ENCODE measurements at regions not wholly inside any gene's neighbourhood (a gene's known extent, or its start where the extent isn't known, plus 50 kb on each side); places are given as distances from the start of the nearest gene placed in this dataset.

DNA sequence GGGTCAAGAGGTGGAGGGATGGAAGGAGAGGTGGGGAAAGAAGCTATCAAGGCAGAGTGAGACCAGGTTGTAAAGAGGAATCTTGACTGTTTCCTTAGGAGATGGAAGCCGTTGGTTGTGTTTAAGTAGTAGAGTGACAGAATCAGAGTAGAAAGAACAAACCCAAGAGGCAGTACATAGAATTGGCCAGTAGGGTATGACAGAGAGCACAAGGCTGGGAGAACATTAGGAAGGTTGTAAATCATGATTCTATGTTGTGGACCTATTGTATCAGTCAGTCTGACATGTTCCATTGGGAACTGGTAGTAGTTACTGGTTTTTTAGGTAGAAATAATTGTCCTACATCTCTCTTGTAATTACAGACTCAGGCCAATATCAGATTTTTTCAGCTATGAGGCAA is 486.9 kb upstream of the USP24 start:
- H3K27ac ChIP-seq (ENCODE audit: low read length), result no peak overlapping the region
- H3K36me3 ChIP-seq (ENCODE audit: control insufficient read depth, insufficient read depth, low read length), result no peaks in the 10 kb centered on the region
- H3K4me3 ChIP-seq (ENCODE audit: low read length), result no peak overlapping the region
- no peaks in the 10 kb centered on the region for H3K9me3 ChIP-seq (replicated peaks; ENCODE audit: control insufficient read depth, low read depth, low read length)
- no peaks in the 10 kb centered on the region for H3K27me3 ChIP-seq (ENCODE audit: control insufficient read depth, insufficient read depth, low read length)
- no peak for DNase-seq
- WGBS (ENCODE audit: insufficient coverage), result 80% methylated on average over 1 of the region's 1 CpG
- peaks cover 6% of the 10 kb centered on the region for H3K4me1 ChIP-seq (ENCODE audit: control insufficient read depth, insufficient read depth, low read length)

DNA sequence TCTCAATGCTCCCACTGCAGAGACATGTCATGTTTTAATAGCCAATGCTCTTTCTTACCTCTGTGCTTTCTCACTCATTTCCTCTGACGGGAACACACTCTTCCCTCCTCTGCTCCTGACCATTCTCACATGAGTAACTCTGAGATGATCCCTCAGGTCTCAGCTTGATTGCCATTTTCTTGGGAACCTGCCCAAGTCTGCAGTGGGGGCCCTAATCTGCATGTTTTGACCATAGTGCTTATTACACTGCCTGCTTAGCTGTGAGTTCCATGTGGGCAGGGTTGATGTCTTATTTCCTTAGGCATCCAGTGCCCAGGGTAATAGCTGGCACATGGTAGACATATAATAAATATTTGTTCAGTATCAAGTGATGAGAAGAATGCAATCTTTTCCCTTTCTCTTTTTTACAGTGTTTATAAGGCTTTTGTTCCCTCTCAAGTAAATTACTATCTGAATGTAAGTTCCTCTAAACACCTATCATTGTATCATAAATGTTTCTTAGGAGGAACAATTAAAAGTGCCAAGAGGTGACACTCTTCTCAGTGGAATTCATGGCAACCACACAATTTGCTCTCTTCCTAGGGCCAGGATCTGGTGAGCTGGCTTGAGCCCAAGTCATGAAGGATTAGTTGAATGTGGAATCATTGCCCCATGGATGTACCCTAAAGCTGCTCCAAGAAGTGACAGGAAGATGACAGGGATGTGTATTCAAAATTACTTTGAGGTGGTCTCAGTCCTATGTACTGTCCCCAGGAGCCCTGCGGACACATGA is 485.4 kb upstream of the USP24 start:
- no peaks in the 10 kb centered on the region for H3K9me3 ChIP-seq (replicated peaks; ENCODE audit: control insufficient read depth, low read depth, low read length)
- no peak overlapping the region for H3K4me3 ChIP-seq (ENCODE audit: low read length)
- H3K27me3 ChIP-seq (ENCODE audit: control insufficient read depth, insufficient read depth, low read length), result no peaks in the 10 kb centered on the region
- WGBS (ENCODE audit: insufficient coverage), result 63% methylated on average over 2 of the region's 2 CpGs
- H3K36me3 ChIP-seq (ENCODE audit: control insufficient read depth, insufficient read depth, low read length), result no peaks in the 10 kb centered on the region
- H3K4me1 ChIP-seq (ENCODE audit: control insufficient read depth, insufficient read depth, low read length), result peaks cover 13% of the 10 kb centered on the region
- no peak overlapping the region for H3K27ac ChIP-seq (ENCODE audit: low read length)
- no peak for DNase-seq

DNA sequence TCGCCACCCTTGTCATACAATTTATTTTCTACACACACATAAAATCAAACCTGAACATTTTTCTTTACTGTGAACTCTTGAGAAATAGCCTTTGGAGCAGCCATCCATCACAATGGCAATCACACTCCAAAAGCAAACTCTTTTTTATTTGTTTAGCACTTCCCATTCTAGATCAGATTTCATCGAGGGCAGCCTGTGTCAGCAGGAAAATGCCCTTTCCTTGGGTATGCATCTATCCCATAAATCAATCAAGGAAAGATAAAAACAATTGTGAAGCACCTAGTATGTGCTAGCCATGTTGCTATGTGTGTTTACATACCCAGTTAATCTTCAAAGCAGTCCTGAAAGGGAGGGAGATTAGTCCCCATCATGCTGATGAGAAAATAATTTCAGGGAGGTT is 484.1 kb upstream of the USP24 start:
- no peaks in the 10 kb centered on the region for H3K27me3 ChIP-seq (ENCODE audit: control insufficient read depth, insufficient read depth, low read length)
- DNase-seq, result no peak
- H3K36me3 ChIP-seq (ENCODE audit: control insufficient read depth, insufficient read depth, low read length), result no peaks in the 10 kb centered on the region
- H3K4me1 ChIP-seq (ENCODE audit: control insufficient read depth, insufficient read depth, low read length), result peaks cover 22% of the 10 kb centered on the region
- WGBS (ENCODE audit: insufficient coverage), result 100% methylated on average over 1 of the region's 2 CpGs
- H3K9me3 ChIP-seq (replicated peaks; ENCODE audit: control insufficient read depth, low read depth, low read length), result no peaks in the 10 kb centered on the region
- no peak overlapping the region for H3K27ac ChIP-seq (ENCODE audit: low read length)
- H3K4me3 ChIP-seq (ENCODE audit: low read length), result no peak overlapping the region

- no peak for DNase-seq
- Histone ChIP-seq H3K9me3 (replicated peaks; ENCODE audit: control insufficient read depth, low read depth, low read length) (no peaks in the 10 kb centered on the region), H3K4me3 (ENCODE audit: low read length) (no peak overlapping the region), H3K4me1 (ENCODE audit: control insufficient read depth, insufficient read depth, low read length) (peaks cover 26% of the 10 kb centered on the region), H3K27me3 (ENCODE audit: control insufficient read depth, insufficient read depth, low read length) (no peaks in the 10 kb centered on the region), H3K27ac (ENCODE audit: low read length) (no peak overlapping the region), H3K36me3 (ENCODE audit: control insufficient read depth, insufficient read depth, low read length) (no peaks in the 10 kb centered on the region)
- 100% methylated on average over 1 of the region's 4 CpGs for WGBS (ENCODE audit: insufficient coverage)
Measured at GRCh38 chr1:55697997-55698535, 482.9 kb upstream of the USP24 start.

- Histone ChIP-seq H3K27me3 (ENCODE audit: control insufficient read depth, insufficient read depth, low read length) (no peaks in the 10 kb centered on the region), H3K27ac (ENCODE audit: low read length) (peak overlapping the region; percentile 10), H3K9me3 (replicated peaks; ENCODE audit: control insufficient read depth, low read depth, low read length) (no peaks in the 10 kb centered on the region), H3K36me3 (ENCODE audit: control insufficient read depth, insufficient read depth, low read length) (no peaks in the 10 kb centered on the region), H3K4me3 (ENCODE audit: low read length) (no peak overlapping the region), H3K4me1 (ENCODE audit: control insufficient read depth, insufficient read depth, low read length) (peaks cover 26% of the 10 kb centered on the region)
- 100% methylated on average over 1 of the region's 2 CpGs for WGBS (ENCODE audit: insufficient coverage)
- DNase-seq, result no peak
Measured at GRCh38 chr1:55696891-55697290, 481.7 kb upstream of the USP24 start.

DNA sequence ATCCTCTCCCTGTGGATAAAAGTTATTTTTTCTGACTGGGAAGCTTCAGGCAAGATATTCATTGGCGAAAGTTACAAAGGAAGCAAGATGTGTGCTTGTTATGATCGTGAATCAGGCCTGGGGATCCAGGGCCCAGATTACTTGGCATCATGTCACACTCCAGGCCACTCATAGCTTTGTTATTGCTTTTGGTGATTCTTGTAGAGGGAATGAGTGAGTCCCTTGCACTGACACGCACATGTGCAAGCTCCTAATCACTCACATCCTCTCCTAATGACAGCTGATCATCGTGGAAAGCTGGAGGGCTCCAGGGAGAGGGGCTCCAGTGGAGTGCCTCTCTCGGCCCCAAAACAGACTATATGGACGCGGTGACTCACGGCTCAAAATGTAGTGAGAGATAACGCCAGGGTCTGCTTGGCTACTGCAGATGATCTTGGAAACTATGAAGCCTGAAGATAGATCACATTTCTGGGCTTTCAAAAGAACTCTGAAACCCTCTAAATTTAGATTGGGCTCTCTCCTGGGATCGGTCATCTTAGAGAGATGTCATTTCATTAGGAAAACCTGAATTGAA is 481.1 kb upstream of the USP24 start:
- DNase-seq, result peak; percentile 64
- H3K9me3 ChIP-seq (replicated peaks; ENCODE audit: control insufficient read depth, low read depth, low read length), result no peaks in the 10 kb centered on the region
- H3K4me1 ChIP-seq (ENCODE audit: control insufficient read depth, insufficient read depth, low read length), result peaks cover 26% of the 10 kb centered on the region
- H3K27ac ChIP-seq (ENCODE audit: low read length), result peak overlapping the region; percentile 37
- H3K36me3 ChIP-seq (ENCODE audit: control insufficient read depth, insufficient read depth, low read length), result no peaks in the 10 kb centered on the region
- no peaks in the 10 kb centered on the region for H3K27me3 ChIP-seq (ENCODE audit: control insufficient read depth, insufficient read depth, low read length)
- WGBS (ENCODE audit: insufficient coverage), result 29% methylated on average over 9 of the region's 10 CpGs
- no peak overlapping the region for H3K4me3 ChIP-seq (ENCODE audit: low read length)

DNA sequence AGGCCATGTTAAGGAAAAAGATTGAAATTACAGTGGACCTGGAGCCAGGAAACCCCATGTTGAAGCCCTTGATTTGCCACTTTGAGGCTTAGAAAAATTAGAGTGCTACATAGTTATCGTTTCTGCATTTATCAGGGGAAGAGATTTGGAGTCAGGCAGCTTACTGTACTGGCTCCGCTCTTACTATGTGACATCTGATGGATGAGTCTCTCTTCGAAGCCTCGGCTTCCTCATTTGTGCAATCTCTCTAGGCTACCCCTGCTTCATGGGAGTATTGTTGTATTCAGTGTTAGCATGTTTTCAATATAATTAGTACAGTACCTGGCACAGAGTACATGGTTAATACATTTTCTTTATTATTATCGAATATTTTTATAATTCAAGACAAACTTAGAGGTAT is 480.4 kb upstream of the USP24 start:
- Histone ChIP-seq H3K36me3 (ENCODE audit: control insufficient read depth, insufficient read depth, low read length) (no peaks in the 10 kb centered on the region), H3K27ac (ENCODE audit: low read length) (no peak overlapping the region), H3K9me3 (replicated peaks; ENCODE audit: control insufficient read depth, low read depth, low read length) (no peaks in the 10 kb centered on the region), H3K4me1 (ENCODE audit: control insufficient read depth, insufficient read depth, low read length) (peaks cover 26% of the 10 kb centered on the region), H3K27me3 (ENCODE audit: control insufficient read depth, insufficient read depth, low read length) (no peaks in the 10 kb centered on the region), H3K4me3 (ENCODE audit: low read length) (no peak overlapping the region)
- no peak for DNase-seq
- WGBS (ENCODE audit: insufficient coverage), result 40% methylated on average over 1 of the region's 5 CpGs

DNA sequence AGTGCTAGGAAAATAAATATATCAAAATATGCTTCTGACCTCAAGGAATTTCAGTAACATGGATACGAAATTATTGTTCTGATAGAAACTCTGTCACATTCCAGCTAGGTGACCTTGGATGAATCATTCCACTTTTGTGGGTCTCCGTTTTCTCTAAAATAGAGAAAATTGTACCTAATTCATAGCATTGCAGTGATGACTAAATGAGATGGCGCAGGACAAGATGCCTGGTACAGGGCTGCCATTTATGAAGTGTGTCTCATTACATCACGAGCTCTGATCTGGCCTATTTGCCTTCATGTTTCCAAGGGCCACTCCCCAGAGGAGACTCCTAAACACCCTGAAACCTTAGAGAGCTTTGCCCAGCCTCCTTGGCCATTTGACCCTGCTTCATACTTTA is 480.0 kb upstream of the USP24 start:
- Histone ChIP-seq H3K27me3 (ENCODE audit: control insufficient read depth, insufficient read depth, low read length) (no peaks in the 10 kb centered on the region), H3K4me1 (ENCODE audit: control insufficient read depth, insufficient read depth, low read length) (peaks cover 26% of the 10 kb centered on the region), H3K27ac (ENCODE audit: low read length) (no peak overlapping the region), H3K9me3 (replicated peaks; ENCODE audit: control insufficient read depth, low read depth, low read length) (no peaks in the 10 kb centered on the region), H3K4me3 (ENCODE audit: low read length) (no peak overlapping the region), H3K36me3 (ENCODE audit: control insufficient read depth, insufficient read depth, low read length) (no peaks in the 10 kb centered on the region)
- DNase-seq, result no peak
- WGBS (ENCODE audit: insufficient coverage), result 100% methylated on average over 1 of the region's 4 CpGs

DNA sequence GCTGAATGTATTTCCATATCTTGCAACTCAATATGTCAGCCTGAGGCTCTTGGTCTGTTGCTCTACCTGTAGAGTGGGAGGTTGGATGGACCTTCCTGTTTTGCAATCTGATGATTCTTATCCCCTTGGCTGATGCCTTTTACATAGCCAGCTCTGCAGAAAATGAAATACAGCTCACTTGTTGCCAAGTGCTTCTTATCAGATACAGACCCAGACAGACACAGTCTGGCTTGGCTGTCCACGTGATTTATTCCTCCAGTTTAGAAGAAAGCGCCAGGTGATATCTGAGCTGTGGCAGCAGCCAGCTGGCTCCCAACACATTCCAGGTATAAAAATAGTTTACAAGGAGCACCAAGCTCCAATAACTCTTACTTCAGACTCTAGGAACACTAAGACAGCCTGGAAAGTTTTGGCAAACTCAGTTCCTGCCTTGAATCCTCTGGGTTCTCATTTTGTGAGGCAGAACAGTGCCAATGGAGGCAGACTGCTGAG is 479.2 kb upstream of the USP24 start:
- Histone ChIP-seq H3K27ac (ENCODE audit: low read length) (no peak overlapping the region), H3K27me3 (ENCODE audit: control insufficient read depth, insufficient read depth, low read length) (no peaks in the 10 kb centered on the region), H3K9me3 (replicated peaks; ENCODE audit: control insufficient read depth, low read depth, low read length) (no peaks in the 10 kb centered on the region), H3K4me3 (ENCODE audit: low read length) (no peak overlapping the region), H3K4me1 (ENCODE audit: control insufficient read depth, insufficient read depth, low read length) (peaks cover 26% of the 10 kb centered on the region), H3K36me3 (ENCODE audit: control insufficient read depth, insufficient read depth, low read length) (no peaks in the 10 kb centered on the region)
- WGBS (ENCODE audit: insufficient coverage), result 60% methylated on average over 2 of the region's 2 CpGs
- DNase-seq, result peak; percentile 56

GRCh38 chr1:55692726-55693125 is 477.6 kb upstream of the USP24 start:
- DNase-seq, result no peak
- no CpG with 5 or more reads among the region's 1 CpG for WGBS (ENCODE audit: insufficient coverage)
- no peak overlapping the region for H3K27ac ChIP-seq (ENCODE audit: low read length)
- no peaks in the 10 kb centered on the region for H3K36me3 ChIP-seq (ENCODE audit: control insufficient read depth, insufficient read depth, low read length)
- no peak overlapping the region for H3K4me3 ChIP-seq (ENCODE audit: low read length)
- no peaks in the 10 kb centered on the region for H3K9me3 ChIP-seq (replicated peaks; ENCODE audit: control insufficient read depth, low read depth, low read length)
- H3K27me3 ChIP-seq (ENCODE audit: control insufficient read depth, insufficient read depth, low read length), result no peaks in the 10 kb centered on the region
- H3K4me1 ChIP-seq (ENCODE audit: control insufficient read depth, insufficient read depth, low read length), result peaks cover 26% of the 10 kb centered on the region
